HG02798 (cell line): ENCODE measurements at regions not wholly inside any gene's neighbourhood (a gene's known extent, or its start where the extent isn't known, plus 50 kb on each side); places are given as distances from the start of the nearest gene placed in this dataset.
"Not testable (repeated sequence)": the region's sequence is repeated elsewhere in the genome, so short reads cannot be mapped to it uniquely, and the experiment has no call there.

Experiments used
- ATAC-seq: cut with Tn5 transposase; IDR thresholded peaks from one replicate; pipeline ENCODE4 v1.9.1; 2021; ENCODE audit warnings: mild to moderate bottlenecking; ENCODE audit not compliant: unreplicated experiment, poor library complexity

DNA sequence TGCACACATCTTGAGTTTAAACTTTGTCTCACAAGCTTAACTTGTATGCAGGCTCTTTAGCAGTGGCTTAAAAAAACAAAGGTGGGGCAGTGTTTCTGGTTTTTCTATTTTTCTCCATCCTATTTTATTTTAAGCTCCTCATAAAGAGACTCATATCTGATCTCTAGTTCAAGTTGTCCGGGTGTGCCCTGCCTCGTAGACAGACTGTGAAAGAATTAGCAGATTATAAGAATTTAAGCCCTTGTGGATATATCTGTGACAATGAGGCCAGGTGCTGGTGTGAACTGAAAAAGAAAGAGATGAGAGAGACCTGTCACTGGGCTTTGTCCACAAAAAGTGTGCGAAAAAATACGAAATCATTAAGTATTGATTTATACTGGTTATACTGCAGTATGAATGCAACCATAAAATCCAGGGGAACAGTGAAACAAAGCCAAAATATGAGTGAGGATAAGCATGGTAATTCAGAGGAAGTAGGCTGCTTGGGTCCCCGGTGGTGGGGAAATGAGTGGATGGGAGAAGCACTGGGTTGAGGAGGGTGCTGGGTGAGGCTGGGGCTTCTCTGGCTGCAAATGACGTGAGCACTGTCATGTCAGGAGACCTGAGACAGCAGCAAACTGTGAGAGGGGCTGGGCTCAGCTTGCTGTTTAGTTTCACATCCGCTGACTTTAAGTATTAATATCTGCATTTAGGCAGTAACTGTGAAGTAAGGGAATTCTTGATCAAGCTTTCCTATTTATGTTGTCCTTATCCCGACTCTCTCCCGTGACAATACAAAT, 179.7 kb upstream of the ANKRD55 start:
- ATAC-seq: peak; percentile 84

DNA sequence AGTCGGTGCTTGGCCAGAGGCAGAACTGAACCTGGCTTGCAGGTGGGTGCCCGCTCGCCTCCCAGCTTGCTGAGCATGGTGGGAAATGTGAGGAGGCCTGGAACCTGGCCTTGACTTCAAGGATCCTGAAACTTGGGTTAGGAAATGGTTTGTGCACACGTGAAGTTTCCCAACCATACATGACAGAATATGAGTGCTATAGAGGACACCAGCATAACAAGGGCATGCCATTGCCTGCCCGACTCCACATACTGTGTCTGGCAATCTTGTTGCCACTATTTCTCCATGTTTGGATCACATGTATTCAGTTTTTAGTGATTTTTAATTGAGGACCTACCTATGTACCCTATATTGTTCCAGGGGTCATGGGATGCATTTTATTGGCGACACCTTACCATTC, 177.6 kb upstream of the ANKRD55 start:
- ATAC-seq: no peak

DNA sequence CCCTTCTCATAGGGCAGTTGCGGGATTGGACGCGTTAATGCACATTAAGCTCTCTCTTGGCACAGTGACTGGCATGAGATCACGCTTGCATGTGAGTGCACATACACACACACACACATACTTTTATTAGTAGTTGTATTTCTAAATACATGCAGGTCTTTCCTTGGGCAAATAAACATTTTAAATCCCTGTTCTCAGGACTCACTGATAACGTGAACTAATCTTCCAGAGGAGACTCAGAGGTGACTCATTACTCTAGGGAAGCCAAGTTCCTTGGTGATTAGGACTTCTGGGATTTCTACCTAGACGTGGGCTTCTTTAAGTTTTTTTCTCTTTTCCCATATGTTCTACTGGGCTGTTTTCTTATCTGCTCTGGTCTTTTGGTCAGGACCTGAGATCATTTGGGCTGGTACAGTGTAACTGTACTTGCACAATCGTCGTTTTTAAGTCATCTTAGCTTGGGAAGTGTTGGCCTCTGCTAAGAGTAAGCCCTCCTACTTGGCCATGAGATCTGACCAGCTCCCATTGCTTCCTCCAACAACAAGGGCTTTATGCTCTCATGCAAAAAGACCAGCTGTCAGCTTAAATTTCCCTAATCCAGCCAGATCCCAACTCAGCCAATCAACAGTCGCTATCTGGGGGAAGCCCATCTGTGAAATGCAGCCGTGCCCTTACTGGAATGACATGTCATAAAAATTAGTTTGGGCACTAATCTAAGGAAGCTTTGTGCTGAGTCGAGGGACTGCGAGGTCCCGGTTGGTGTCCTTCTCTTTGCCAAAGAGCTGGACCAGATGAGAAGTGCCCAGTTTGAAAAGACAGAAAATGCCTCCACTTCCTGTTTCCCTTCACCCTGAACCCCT, 176.4 kb upstream of the ANKRD55 start:
- no peak for ATAC-seq

GRCh38 chr5:56406838-56407237, 173.7 kb upstream of the ANKRD55 start:
- ATAC-seq: no peak

DNA sequence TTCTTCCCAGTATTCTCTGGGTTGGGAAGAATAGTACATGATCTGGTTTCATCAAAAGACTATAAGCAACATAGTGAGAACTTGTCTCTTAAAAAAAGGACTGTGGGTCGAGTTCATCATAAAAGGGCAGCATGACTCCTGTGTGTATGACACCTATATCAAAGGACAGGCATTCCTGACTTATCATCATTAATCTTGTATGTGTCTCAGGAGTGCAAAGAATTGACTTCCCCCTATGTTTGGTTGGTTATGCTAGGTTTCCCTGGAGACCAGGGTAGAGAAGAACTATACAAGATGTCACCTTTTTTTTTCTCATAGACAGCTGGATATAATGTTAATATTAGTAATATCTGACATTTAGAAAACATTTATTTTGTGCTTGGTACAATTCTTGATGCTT, 173.1 kb upstream of the ANKRD55 start:
- no peak for ATAC-seq

- no peak for ATAC-seq
Observed at GRCh38 chr5:56405116-56405908, 172.2 kb upstream of the ANKRD55 start.

GRCh38 chr5:56402266-56403220, 169.4 kb upstream of the ANKRD55 start:
- ATAC-seq: no peak

DNA sequence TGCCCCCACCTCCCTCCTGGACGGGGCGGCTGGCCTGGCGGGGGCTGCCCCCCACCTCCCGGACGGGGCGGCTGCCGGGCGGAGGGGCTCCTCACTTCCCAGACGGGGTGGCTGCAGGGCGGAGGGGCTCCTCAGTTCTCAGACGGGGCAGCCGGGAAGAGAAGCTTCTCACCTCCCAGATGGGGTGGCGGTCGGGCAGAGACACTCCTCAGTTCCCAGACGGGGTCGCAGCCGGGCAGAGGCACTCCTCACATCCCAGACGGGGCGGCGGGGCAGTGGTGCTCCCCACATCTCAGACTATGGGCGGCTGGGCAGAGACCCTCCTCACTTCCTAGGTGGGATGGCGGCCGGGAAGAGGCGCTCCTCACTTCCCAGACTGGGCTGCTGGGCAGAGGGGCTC, 164.7 kb upstream of the ANKRD55 start:
- not testable (repeated sequence) for ATAC-seq

DNA sequence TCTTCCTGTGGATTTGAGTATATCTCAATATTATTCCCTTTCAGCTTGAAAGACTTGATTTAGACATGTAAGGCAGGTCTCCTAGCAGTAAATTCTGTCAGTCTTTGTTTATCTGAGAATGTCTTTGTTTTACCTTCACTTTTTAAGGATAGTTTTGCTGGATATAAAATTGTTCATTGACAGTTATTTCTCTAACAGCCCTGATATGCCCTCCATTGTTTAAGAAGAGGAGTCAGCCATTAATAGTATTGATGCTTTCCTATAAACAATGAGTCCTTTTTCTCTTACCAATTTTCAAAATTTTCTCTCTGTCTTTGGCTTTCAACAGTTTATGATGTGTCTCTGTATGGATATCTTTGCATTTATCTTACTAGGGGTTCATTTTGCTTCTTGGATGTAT, 163.5 kb upstream of the ANKRD55 start:
- ATAC-seq: no peak

- no peak for ATAC-seq
Observed at GRCh38 chr5:56389261-56389660, 156.1 kb upstream of the ANKRD55 start.

- no peak for ATAC-seq
Observed at GRCh38 chr5:56388229-56388985, 155.3 kb upstream of the ANKRD55 start.

- ATAC-seq: no peak
Observed at GRCh38 chr5:56386046-56386445, 152.9 kb upstream of the ANKRD55 start.

DNA sequence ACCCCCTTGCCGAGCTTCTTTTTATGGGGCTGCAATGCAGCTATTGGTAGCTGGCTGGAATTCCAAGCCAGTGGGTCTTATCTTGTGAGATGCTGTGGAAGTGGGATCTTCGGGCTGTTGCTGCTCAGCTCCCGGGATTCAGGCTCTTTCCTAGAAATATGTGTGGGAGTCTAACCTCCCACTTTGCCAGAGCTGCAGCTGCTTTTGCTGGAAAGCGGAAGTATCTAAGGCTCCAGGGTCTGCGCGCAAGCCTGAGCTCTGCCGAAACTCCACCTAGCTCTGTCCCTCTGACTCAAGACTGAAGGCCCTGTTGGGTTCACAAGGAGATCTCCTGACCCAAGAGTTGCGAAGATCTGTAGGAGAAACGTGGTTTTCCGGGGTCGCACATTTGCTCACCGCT, 151.1 kb upstream of the ANKRD55 start:
- no peak for ATAC-seq

- ATAC-seq: no peak
Observed at GRCh38 chr5:56383761-56384160, 150.6 kb upstream of the ANKRD55 start.

DNA sequence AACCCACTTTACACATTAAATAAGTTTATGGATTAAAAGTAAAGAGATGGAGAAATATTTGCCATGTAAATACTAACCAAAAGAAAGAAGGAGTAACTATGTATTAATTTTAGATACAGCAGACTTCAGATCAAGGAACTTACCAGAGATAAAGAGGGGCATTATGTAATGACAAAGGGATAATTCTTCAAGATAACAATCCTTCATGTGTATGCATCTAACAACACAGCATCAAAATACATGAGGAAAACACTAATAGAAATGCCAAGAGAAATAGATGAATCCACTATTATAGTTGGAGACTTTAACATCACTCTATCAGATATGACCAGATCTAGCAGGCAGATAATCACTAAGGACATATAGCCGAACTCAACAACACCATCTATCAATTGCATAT, 149.8 kb upstream of the ANKRD55 start:
- ATAC-seq: no peak

DNA sequence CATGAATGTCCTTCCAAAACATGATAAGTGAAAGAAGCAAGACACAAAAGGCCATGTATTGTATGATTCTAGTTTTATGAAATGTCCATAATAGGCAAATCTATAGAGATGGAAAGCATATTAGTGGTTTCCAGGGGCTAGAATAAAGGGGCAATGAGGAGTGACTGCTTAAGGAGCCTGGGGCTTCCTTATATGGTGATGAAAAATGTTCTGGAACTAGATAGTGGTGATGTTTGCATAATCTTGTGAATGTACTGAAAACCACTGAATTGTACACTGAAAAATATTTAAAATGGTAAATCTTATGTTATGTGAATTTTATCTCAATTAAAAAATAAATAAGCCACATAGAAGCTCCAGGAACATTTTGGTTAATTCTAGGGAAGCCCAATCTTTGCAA, 144.4 kb upstream of the ANKRD55 start:
- no peak for ATAC-seq

- no peak for ATAC-seq
Observed at GRCh38 chr5:56376128-56376527, 143.0 kb upstream of the ANKRD55 start.

DNA sequence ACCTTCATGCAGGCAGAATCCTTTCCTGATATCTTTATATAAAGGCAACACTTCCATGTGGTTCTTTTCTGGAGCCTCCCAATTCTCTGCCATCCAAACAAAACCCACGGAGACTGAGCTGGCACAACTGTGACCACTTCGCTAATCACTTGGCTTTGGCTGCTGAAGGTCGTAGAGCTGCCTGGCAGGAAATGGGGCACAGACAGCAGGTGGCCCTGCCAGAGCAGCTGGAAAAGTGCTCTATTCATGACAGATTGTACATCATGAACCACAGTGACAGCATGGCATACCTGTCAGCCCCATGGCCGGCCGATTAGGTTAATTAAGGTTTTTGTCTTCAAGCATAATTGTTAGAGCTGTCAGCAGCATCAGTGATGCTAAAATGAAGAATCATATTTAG, 141.9 kb upstream of the ANKRD55 start:
- ATAC-seq: no peak

- ATAC-seq: not testable (repeated sequence)
Observed at GRCh38 chr5:56372491-56372890, 139.4 kb upstream of the ANKRD55 start.
